GM19238 (cell line): ENCODE measurements at regions not wholly inside any gene's neighbourhood (a gene's known extent, or its start where the extent isn't known, plus 50 kb on each side); places are given as distances from the start of the nearest gene placed in this dataset.

Experiments used
- DNase-seq: peaks from one replicate; pipeline ENCODE4 v3.0.0; 2011; ENCODE audit warnings: low spot score; ENCODE audit not compliant: insufficient read length

- no peak for DNase-seq
Measured at GRCh38 chr11:80109031-80109430, 668.2 kb upstream of the TENM4 start.

- no peak for DNase-seq
Measured at GRCh38 chr11:80107415-80107814, 666.6 kb upstream of the TENM4 start.

GRCh38 chr11:80104191-80104590 is 663.4 kb upstream of the TENM4 start:
- DNase-seq: no peak

GRCh38 chr11:80103142-80103859 is 662.5 kb upstream of the TENM4 start:
- no peak for DNase-seq

GRCh38 chr11:80097146-80097545 is 656.3 kb upstream of the TENM4 start:
- DNase-seq: no peak

- no peak for DNase-seq
Measured at GRCh38 chr11:80096736-80097135, 655.9 kb upstream of the TENM4 start.

GRCh38 chr11:80086496-80087055 is 645.7 kb upstream of the TENM4 start:
- no peak for DNase-seq

- no peak for DNase-seq
Measured at GRCh38 chr11:80085563-80085962, 644.7 kb upstream of the TENM4 start.

GRCh38 chr11:80084608-80085007 is 643.8 kb upstream of the TENM4 start:
- DNase-seq: no peak

GRCh38 chr11:80083531-80083951 is 642.7 kb upstream of the TENM4 start:
- DNase-seq: no peak

GRCh38 chr11:80082406-80082805 is 641.6 kb upstream of the TENM4 start:
- DNase-seq: no peak

GRCh38 chr11:80077113-80077512 is 636.3 kb upstream of the TENM4 start:
- no peak for DNase-seq

GRCh38 chr11:80074837-80075236 is 634.0 kb upstream of the TENM4 start:
- DNase-seq: no peak

- DNase-seq: no peak
Measured at GRCh38 chr11:80066291-80066690, 625.5 kb upstream of the TENM4 start.

GRCh38 chr11:80065086-80065485 is 624.3 kb upstream of the TENM4 start:
- no peak for DNase-seq

GRCh38 chr11:80061056-80061455 is 620.2 kb upstream of the TENM4 start:
- no peak for DNase-seq

- DNase-seq: no peak
Measured at GRCh38 chr11:80054582-80055165, 613.8 kb upstream of the TENM4 start.

- no peak for DNase-seq
Measured at GRCh38 chr11:80048513-80048912, 607.7 kb upstream of the TENM4 start.

GRCh38 chr11:80041136-80042000 is 600.5 kb upstream of the TENM4 start:
- no peak for DNase-seq

GRCh38 chr11:80034801-80035200 is 594.0 kb upstream of the TENM4 start:
- no peak for DNase-seq

GRCh38 chr11:80031014-80031600 is 590.3 kb upstream of the TENM4 start:
- DNase-seq: no peak

- DNase-seq: no peak
Measured at GRCh38 chr11:80028998-80029397, 588.2 kb upstream of the TENM4 start.
